HepG2 (cell line): ENCODE measurements at regions not wholly inside any gene's neighbourhood (a gene's known extent, or its start where the extent isn't known, plus 50 kb on each side); places are given as distances from the start of the nearest gene placed in this dataset.

Experiments
- ATAC-seq: fragments of 200-7000 bp; cut with Tn5 transposase; 3 replicates; pipeline ENCODE4 v1.9.1; 2020; ENCODE audit warnings: mild to moderate bottlenecking, moderate library complexity
- BruUV-seq: library from RNA; stranded (reverse); fragments of 400-500 nt; replicated peaks from 2 replicates; lab custom pipeline; 2021; lab: Mats Ljungman, UMichigan
- CTCF ChIA-PET: fragments of 300-600 bp; formaldehyde crosslinking; extraction: SDS; loops from one replicate; lab custom pipeline; 2021; ENCODE audit warnings: low total read pairs, inconsistent platforms, low intra/inter-chr PET ratio; lab: Yijun Ruan, JAX
- POLR2A ChIA-PET: fragments of 350-600 bp; sonication (Branson Sonifier 250); formaldehyde crosslinking; loops from one replicate; lab custom pipeline; 2020; ENCODE audit warnings: antibody characterized with exemption, inconsistent platforms; lab: Yijun Ruan, JAX
- DNase-seq: peaks from one replicate; pipeline ENCODE4 v3.0.0-alpha.2; 2015; ENCODE audit warnings: low spot score
- FAIRE-seq: peaks from 3 replicates; lab custom pipeline; 2011; peaks lifted over from hg19 to GRCh38; lab: Jason Lieb, UNC
- H2AFZ ChIP-seq: one replicate; pipeline ENCODE4 v1.6.1; 2011; ENCODE audit warnings: low read length, inconsistent platforms
- H3K27ac ChIP-seq: fragments of 300-600 bp; 3 replicates; pipeline ENCODE4 v1.8.0; 2011; ENCODE audit warnings: mixed run types, mild to moderate bottlenecking, mixed read lengths, low read length, inconsistent platforms; ENCODE audit not compliant: insufficient read depth; ENCODE audit errors: extremely low read length
- H3K27me3 ChIP-seq, 2 experiments: fragments of 200-600 bp in 1 of 2; 2 replicates in 1 of 2; 3 replicates in 1 of 2; pipeline versions ENCODE4 v1.6.0 to v1.8.0; 2011; ENCODE audit warnings: low read length in 2 of 2, mild to moderate bottlenecking in 2 of 2, moderate library complexity in 2 of 2, inconsistent platforms in 1 of 2; ENCODE audit not compliant: insufficient read depth in 2 of 2, control insufficient read depth in 1 of 2
- H3K36me3 ChIP-seq, 2 experiments: fragments of 200-600 bp in 1 of 2; replicated peaks in 1 of 2; 2 replicates in 1 of 2; 3 replicates in 1 of 2; pipeline versions ENCODE4 v1.5.1 to v1.8.0; 2011; ENCODE audit warnings: low read length in 2 of 2, inconsistent platforms in 1 of 2; ENCODE audit not compliant: insufficient read depth in 2 of 2, control insufficient read depth in 1 of 2
- H3K4me1 ChIP-seq: 2 replicates; pipeline ENCODE4 v1.5.1; 2012; ENCODE audit warnings: low read length, inconsistent platforms; ENCODE audit not compliant: insufficient read depth
- H3K4me2 ChIP-seq: 2 replicates; pipeline ENCODE4 v1.6.0; 2011; ENCODE audit warnings: low read depth, low read length, inconsistent platforms
- H3K4me3 ChIP-seq, 3 experiments: fragments of 200-600 bp in 1 of 3; sonication (generic), shearing (Covaris generic) in 1 of 3; replicated peaks in 1 of 3; 2 replicates each; pipeline ENCODE4 v1.5.1; 2011 to 2016; ENCODE audit warnings: low read length in 3 of 3, inconsistent platforms in 2 of 3, low read depth in 2 of 3, mild to moderate bottlenecking in 2 of 3, control low read depth in 1 of 3, mixed read lengths in 1 of 3; ENCODE audit not compliant: insufficient read depth in 1 of 3
- H3K79me2 ChIP-seq: one replicate; pipeline ENCODE4 v1.6.1; 2011; ENCODE audit warnings: low read length, inconsistent platforms; ENCODE audit not compliant: insufficient read depth
- H3K9ac ChIP-seq: 2 replicates; pipeline ENCODE4 v1.6.0; 2011; ENCODE audit warnings: mild to moderate bottlenecking, low read depth, low read length, inconsistent platforms; ENCODE audit not compliant: insufficient read depth
- H3K9me3 ChIP-seq: 2 replicates; pipeline ENCODE4 v1.5.1; 2012; ENCODE audit warnings: mild to moderate bottlenecking, low read length
- H4K20me1 ChIP-seq: 2 replicates; pipeline ENCODE4 v1.6.0; 2011; ENCODE audit warnings: inconsistent platforms, mild to moderate bottlenecking, low read length, moderate library complexity; ENCODE audit not compliant: insufficient read depth
- ATF7 ChIP-seq, 2 experiments: fragments of 450-650 bp in 1 of 2; sonication (generic) in 1 of 2; formaldehyde crosslinking in 1 of 2; IDR thresholded peaks; 2 replicates each; pipeline versions ENCODE4 v1.4.0 to v1.6.1; 2016 to 2020; ENCODE audit warnings: antibody characterized with exemption in 1 of 2, mild to moderate bottlenecking in 1 of 2, missing genetic modification reagents in 1 of 2
- CREB1 ChIP-seq, 2 experiments: fragments of 450-650 bp in 1 of 2; IDR thresholded peaks; 2 replicates each; pipeline ENCODE4 v1.6.1; 2016 to 2017; ENCODE audit warnings: control low read depth in 1 of 2, mild to moderate bottlenecking in 1 of 2, missing compliant biosample characterization in 1 of 2, missing genetic modification characterization in 1 of 2
- GABPB1 ChIP-seq: IDR thresholded peaks from 2 replicates; pipeline ENCODE4 v1.6.1; 2016; ENCODE audit warnings: mild to moderate bottlenecking, missing genetic modification reagents, moderate library complexity, missing compliant biosample characterization
- GLI4 ChIP-seq: sonication (generic); formaldehyde crosslinking; IDR thresholded peaks from 2 replicates; pipeline ENCODE4 v1.5.1; 2020; ENCODE audit warnings: missing genetic modification reagents, mild to moderate bottlenecking, moderate library complexity, borderline replicate concordance
- MTF1 ChIP-seq: sonication (generic); formaldehyde crosslinking; IDR thresholded peaks from 2 replicates; pipeline ENCODE4 v1.5.0; 2020; ENCODE audit warnings: missing genetic modification reagents
- ZNF652 ChIP-seq: IDR thresholded peaks from 2 replicates; pipeline ENCODE4 v1.6.1; 2016; ENCODE audit warnings: low read depth, borderline replicate concordance
- ZNF816 ChIP-seq: sonication (generic); formaldehyde crosslinking; IDR thresholded peaks from 2 replicates; pipeline ENCODE4 v1.8.0; 2022; ENCODE audit warnings: missing genetic modification reagents, mild to moderate bottlenecking, borderline replicate concordance
- WGBS: methylation state at CpG from one replicate; pipeline ENCODE4 v1.1.6; 2017; ENCODE audit warnings: low lambda C conversion rate; 5-methylcytosine and 5-hydroxymethylcytosine counted together
- in situ Hi-C: cut with HindIII; loops from 2 replicates; pipeline ENCODE4 v1.10.0; 2017; ENCODE audit warnings: low pct_unique_long_range_greater_than_20kb; ENCODE audit not compliant: extremely low pct_ligation_motif_present
- intact Hi-C: fragments of 100-400 bp; cut with micrococcal nuclease; formaldehyde crosslinking; loops from one replicate; pipeline ENCODE4 v1.10.0; 2022; ENCODE audit not compliant: unreplicated experiment

DNA sequence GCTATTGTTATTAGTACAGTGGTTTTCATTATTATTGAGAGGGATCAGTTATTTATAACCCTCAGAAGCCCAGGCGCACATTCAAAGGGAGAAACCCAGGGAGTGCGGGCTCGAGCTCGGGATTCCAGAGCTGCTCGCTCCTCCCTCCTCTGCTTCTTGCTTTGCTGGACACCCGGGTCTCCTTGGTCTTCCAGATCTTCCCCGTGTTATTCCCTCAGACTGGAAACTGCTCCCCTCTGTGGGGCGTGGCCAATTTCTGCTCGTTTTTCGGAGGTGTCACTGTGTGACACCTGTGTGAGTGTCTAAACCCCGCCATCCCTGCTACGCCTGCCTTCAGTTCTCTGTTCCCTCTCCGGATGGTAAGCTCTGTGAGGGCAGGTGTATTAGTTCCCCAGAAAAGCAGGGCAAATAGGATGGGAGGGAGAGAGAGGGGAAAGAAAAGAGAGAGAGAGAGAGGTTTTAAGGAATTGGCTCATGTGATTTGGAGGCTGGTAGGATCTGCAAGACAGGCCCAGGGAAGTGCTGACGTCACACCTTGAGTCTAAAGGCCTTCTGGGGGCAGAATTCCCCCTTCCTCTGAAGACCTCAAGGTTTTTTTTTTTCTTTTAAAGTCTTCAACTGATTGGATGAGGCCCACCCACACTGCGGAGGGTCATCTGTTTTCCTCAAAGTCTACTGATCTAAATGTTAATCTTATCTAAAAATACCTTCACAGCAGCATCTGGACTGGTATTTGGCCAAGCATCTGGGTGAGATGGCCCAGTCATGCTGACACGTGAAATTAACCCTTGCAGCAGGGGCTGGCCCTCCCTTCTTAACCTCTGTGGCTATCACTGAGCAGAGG lies 457.3 kb upstream of the ID2 start:
- Histone ChIP-seq H3K4me2 (no peak overlapping the region), H3K4me1 (no peaks in the 10 kb centered on the region), H3K9me3 (no peaks in the 10 kb centered on the region), H2AFZ (no peak overlapping the region), H3K4me3 (no peak overlapping the region), H3K36me3 (no peaks in the 10 kb centered on the region), H3K27me3 (peaks cover 0 to 26% of the 10 kb centered on the region in 2 experiments; a peak in 3 of 5 replicates), H3K79me2 (no peaks in the 10 kb centered on the region), H3K9ac (no peak overlapping the region), H3K27ac (no peak overlapping the region), H4K20me1 (no peaks in the 10 kb centered on the region)
- in situ Hi-C loops = no loop called here
- DNase-seq (no peak), ATAC-seq (no peak), FAIRE-seq (no peak)
- BruUV-seq = no TSS peak
- WGBS = 46% methylated on average over 16 of the region's 16 CpGs
- CTCF ChIA-PET = no interaction called here
- TF ChIP-seq ZNF652 = 0 out of 2 replicates have a peak, but pooled peaks have one; percentile 16
- no peak for TF ChIP-seq ZNF816 (CRISPR knock-in tag)
- peak; percentile 93 for TF ChIP-seq CREB1 (IDR thresholded peaks at IDR 0.05)
- no peak for TF ChIP-seq CREB1 (CRISPR knock-in tag; IDR thresholded peaks at IDR 0.05)
- TF ChIP-seq MTF1 (CRISPR knock-in tag) = no peak
- TF ChIP-seq ATF7 (IDR thresholded peaks at IDR 0.05) = peak; percentile 71; the same call in 1 of the 2 replicates
- no peak for TF ChIP-seq ATF7 (CRISPR knock-in tag; IDR thresholded peaks at IDR 0.05)
- POLR2A ChIA-PET = no interaction called here
- intact Hi-C loops = no loop called here

DNA sequence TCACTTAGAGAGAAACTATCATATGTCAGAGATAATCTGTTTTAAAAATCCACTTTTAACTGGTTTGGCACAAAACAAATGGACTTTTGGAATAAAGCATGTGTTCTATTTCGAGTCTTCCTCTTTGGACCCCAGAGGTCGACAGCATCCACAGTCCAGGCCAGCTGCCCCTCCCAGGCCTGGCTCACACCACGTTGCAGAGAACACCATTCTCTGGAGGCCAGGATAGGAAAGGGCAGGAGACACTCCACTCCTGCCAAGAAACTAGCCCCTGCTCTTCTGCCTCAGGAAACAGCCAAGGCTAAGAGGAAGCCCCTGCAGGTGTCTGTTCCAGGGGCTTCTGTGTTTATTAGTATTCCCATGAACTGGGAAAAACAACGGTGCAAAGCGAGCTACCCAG lies 456.6 kb upstream of the ID2 start:
- Histone ChIP-seq H3K27ac (no peak overlapping the region), H3K4me2 (no peak overlapping the region), H3K9ac (no peak overlapping the region), H4K20me1 (no peaks in the 10 kb centered on the region), H3K4me3 (no peak overlapping the region), H3K9me3 (no peaks in the 10 kb centered on the region), H2AFZ (no peak overlapping the region), H3K79me2 (no peaks in the 10 kb centered on the region), H3K36me3 (no peaks in the 10 kb centered on the region), H3K27me3 (peaks cover 0 to 19% of the 10 kb centered on the region in 2 experiments; a peak in 3 of 5 replicates), H3K4me1 (no peaks in the 10 kb centered on the region)
- in situ Hi-C loops (no loop called here), intact Hi-C loops (no loop called here)
- ATAC-seq (peak; percentile 55; the same call in 2 of the 3 replicates), DNase-seq (no peak), FAIRE-seq (no peak)
- 39% methylated on average over 5 of the region's 5 CpGs for WGBS
- no TSS peak for BruUV-seq
- ChIA-PET POLR2A (no interaction called here), CTCF (no interaction called here)
- TF ChIP-seq GLI4 (CRISPR knock-in tag) (no peak), ZNF652 (0 out of 2 replicates have a peak, but pooled peaks have one; percentile 4), GABPB1 (no peak)
